HL-60 (cell line): ENCODE measurements at regions not wholly inside any gene's neighbourhood (a gene's known extent, or its start where the extent isn't known, plus 50 kb on each side); places are given as distances from the start of the nearest gene placed in this dataset.

ENCODE experiments used
- GABPA ChIP-seq: IDR thresholded peaks from 2 replicates; pipeline ENCODE4 v1.6.1; 2012; ENCODE audit warnings: low read depth
- POLR2AphosphoS5 ChIP-seq: IDR thresholded peaks from 2 replicates; pipeline ENCODE4 v1.6.1; 2012; ENCODE audit warnings: low read depth
- TF ChIP-seq, protein P1 (sequence below): IDR thresholded peaks from one replicate; pipeline ENCODE4 v1.5.1; 2011; ENCODE audit warnings: low read length, control low read depth, inconsistent platforms; ENCODE audit not compliant: insufficient read depth

GRCh38 chr15:36403351-36403750 is 176.1 kb upstream of the CDIN1 start:
- TF ChIP-seq, protein P1, sequence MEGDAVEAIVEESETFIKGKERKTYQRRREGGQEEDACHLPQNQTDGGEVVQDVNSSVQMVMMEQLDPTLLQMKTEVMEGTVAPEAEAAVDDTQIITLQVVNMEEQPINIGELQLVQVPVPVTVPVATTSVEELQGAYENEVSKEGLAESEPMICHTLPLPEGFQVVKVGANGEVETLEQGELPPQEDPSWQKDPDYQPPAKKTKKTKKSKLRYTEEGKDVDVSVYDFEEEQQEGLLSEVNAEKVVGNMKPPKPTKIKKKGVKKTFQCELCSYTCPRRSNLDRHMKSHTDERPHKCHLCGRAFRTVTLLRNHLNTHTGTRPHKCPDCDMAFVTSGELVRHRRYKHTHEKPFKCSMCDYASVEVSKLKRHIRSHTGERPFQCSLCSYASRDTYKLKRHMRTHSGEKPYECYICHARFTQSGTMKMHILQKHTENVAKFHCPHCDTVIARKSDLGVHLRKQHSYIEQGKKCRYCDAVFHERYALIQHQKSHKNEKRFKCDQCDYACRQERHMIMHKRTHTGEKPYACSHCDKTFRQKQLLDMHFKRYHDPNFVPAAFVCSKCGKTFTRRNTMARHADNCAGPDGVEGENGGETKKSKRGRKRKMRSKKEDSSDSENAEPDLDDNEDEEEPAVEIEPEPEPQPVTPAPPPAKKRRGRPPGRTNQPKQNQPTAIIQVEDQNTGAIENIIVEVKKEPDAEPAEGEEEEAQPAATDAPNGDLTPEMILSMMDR = no peak
- no peak for TF ChIP-seq POLR2AphosphoS5
- TF ChIP-seq GABPA = no peak
